ENCODE measurements at regions not wholly inside any gene's neighbourhood (a gene's known extent, or its start where the extent isn't known, plus 50 kb on each side); places are given as distances from the start of the nearest gene placed in this dataset.

GRCh38 chr15:95679847-95680582 is 650.5 kb upstream of the NR2F2 start:
- TF ChIP-seq CTCF (conservative IDR thresholded peaks at IDR 0.05; ENCODE audit: low read length) (no peak), EZH2phosphoT487 (IDR thresholded peaks at IDR 0.05; ENCODE audit: borderline replicate concordance) (no peak)
- Histone ChIP-seq H3K9me3 (ENCODE audit: insufficient read depth, low read depth, low read length) (no peaks in the 10 kb centered on the region), H3K36me3 (ENCODE audit: insufficient read depth, low read length) (no peaks in the 10 kb centered on the region), H3K79me2 (ENCODE audit: insufficient read depth, low read length) (no peaks in the 10 kb centered on the region), H2AFZ (ENCODE audit: low read length) (no peak overlapping the region), H3K4me3 (ENCODE audit: low read length, poor library complexity, severe bottlenecking) (no peak overlapping the region), H3K27me3 (ENCODE audit: insufficient read depth, low read length, poor library complexity, severe bottlenecking) (no peaks in the 10 kb centered on the region), H3K9ac (ENCODE audit: low read depth, low read length, poor library complexity, severe bottlenecking) (no peak overlapping the region), H3K9me2 (replicated peaks; ENCODE audit: low read depth, low read length) (no peaks in the 10 kb centered on the region), H4K20me1 (ENCODE audit: insufficient read depth, low read length, poor library complexity, severe bottlenecking) (no peaks in the 10 kb centered on the region), H3K4me2 (ENCODE audit: low read depth, low read length, poor library complexity, severe bottlenecking) (no peak overlapping the region), H3K4me1 (ENCODE audit: insufficient read depth, low read length, poor library complexity, severe bottlenecking) (no peaks in the 10 kb centered on the region), H3F3A (ENCODE audit: low read depth) (no peaks in the 10 kb centered on the region)

DNA sequence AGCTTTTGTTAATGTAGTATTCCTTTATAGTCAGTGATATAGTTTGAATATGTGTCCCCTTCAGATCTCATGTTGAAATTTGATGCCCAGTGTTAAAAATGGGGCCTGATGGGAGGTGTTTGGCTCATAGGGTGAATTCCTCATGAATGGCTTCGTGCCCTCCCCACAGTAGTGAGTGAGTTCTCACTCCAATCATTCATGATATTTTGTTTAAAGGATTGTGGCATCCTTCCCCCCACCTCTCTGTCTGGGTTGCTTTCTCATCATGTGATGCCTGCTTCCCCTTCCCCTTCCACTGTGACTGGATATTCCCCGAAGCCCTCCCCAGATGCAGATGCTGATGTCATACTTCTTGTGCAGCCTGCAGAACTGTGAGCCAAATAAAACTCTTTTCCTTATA is 649.8 kb upstream of the NR2F2 start:
- TF ChIP-seq CTCF (conservative IDR thresholded peaks at IDR 0.05; ENCODE audit: low read length), result no peak
- no peak for TF ChIP-seq EZH2phosphoT487 (IDR thresholded peaks at IDR 0.05; ENCODE audit: borderline replicate concordance)
- no peaks in the 10 kb centered on the region for H3K4me1 ChIP-seq (ENCODE audit: insufficient read depth, low read length, poor library complexity, severe bottlenecking)
- no peaks in the 10 kb centered on the region for H3K27me3 ChIP-seq (ENCODE audit: insufficient read depth, low read length, poor library complexity, severe bottlenecking)
- no peaks in the 10 kb centered on the region for H3K9me2 ChIP-seq (replicated peaks; ENCODE audit: low read depth, low read length)
- no peak overlapping the region for H3K4me3 ChIP-seq (ENCODE audit: low read length, poor library complexity, severe bottlenecking)
- H3K36me3 ChIP-seq (ENCODE audit: insufficient read depth, low read length), result no peaks in the 10 kb centered on the region
- no peak overlapping the region for H3K9ac ChIP-seq (ENCODE audit: low read depth, low read length, poor library complexity, severe bottlenecking)
- no peaks in the 10 kb centered on the region for H3K79me2 ChIP-seq (ENCODE audit: insufficient read depth, low read length)
- H4K20me1 ChIP-seq (ENCODE audit: insufficient read depth, low read length, poor library complexity, severe bottlenecking), result no peaks in the 10 kb centered on the region
- H2AFZ ChIP-seq (ENCODE audit: low read length), result no peak overlapping the region
- H3K4me2 ChIP-seq (ENCODE audit: low read depth, low read length, poor library complexity, severe bottlenecking), result no peak overlapping the region
- no peaks in the 10 kb centered on the region for H3K9me3 ChIP-seq (ENCODE audit: insufficient read depth, low read depth, low read length)
- H3F3A ChIP-seq (ENCODE audit: low read depth), result no peaks in the 10 kb centered on the region

DNA sequence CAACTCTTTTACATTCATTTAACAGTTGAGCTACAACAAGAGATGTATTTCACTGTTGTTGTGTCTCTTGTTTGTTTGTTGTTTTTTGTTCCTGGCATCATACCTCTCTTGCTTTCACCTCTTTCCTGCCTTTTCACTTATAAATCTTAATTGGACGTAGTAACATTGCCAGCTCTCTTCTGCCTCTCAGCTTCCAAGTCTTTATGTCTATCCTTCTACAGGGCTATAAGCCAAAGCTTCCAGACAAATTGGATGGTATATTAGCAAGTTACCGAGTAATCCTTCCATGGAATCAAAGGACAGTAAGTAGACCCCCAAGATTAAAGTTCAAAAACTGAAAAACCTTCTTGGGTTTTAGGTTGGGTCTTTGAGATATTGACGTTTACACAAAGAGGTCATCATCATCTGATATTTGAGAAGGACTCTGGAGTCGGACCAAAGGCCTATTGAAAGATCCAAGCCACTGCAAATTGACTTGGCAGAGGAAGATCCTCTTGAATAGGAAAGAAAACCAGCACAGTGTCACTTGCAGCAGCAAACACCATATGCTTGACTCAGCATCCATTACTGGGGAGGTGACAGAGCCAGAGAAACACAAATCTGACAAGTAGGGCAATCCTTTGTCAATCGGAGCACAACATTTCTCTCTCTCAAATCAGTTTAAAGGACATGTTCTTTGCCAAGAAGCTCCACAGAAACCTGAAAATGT is 648.5 kb upstream of the NR2F2 start:
- no peaks in the 10 kb centered on the region for H3F3A ChIP-seq (ENCODE audit: low read depth)
- no peak overlapping the region for H2AFZ ChIP-seq (ENCODE audit: low read length)
- no peak overlapping the region for H3K4me2 ChIP-seq (ENCODE audit: low read depth, low read length, poor library complexity, severe bottlenecking)
- no peaks in the 10 kb centered on the region for H3K36me3 ChIP-seq (ENCODE audit: insufficient read depth, low read length)
- no peaks in the 10 kb centered on the region for H3K4me1 ChIP-seq (ENCODE audit: insufficient read depth, low read length, poor library complexity, severe bottlenecking)
- H3K9ac ChIP-seq (ENCODE audit: low read depth, low read length, poor library complexity, severe bottlenecking), result no peak overlapping the region
- TF ChIP-seq EZH2phosphoT487 (IDR thresholded peaks at IDR 0.05; ENCODE audit: borderline replicate concordance), result no peak
- no peak for TF ChIP-seq CTCF (conservative IDR thresholded peaks at IDR 0.05; ENCODE audit: low read length)
- no peaks in the 10 kb centered on the region for H4K20me1 ChIP-seq (ENCODE audit: insufficient read depth, low read length, poor library complexity, severe bottlenecking)
- no peaks in the 10 kb centered on the region for H3K79me2 ChIP-seq (ENCODE audit: insufficient read depth, low read length)
- no peaks in the 10 kb centered on the region for H3K9me3 ChIP-seq (ENCODE audit: insufficient read depth, low read depth, low read length)
- no peak overlapping the region for H3K4me3 ChIP-seq (ENCODE audit: low read length, poor library complexity, severe bottlenecking)
- no peaks in the 10 kb centered on the region for H3K27me3 ChIP-seq (ENCODE audit: insufficient read depth, low read length, poor library complexity, severe bottlenecking)
- H3K9me2 ChIP-seq (replicated peaks; ENCODE audit: low read depth, low read length), result no peaks in the 10 kb centered on the region
